Activated effector memory CD4-positive, alpha-beta T cell treated with Interleukin-2 at 50 U/mL for 16 hours (primary cell): ENCODE measurements at regions not wholly inside any gene's neighbourhood (a gene's known extent, or its start where the extent isn't known, plus 50 kb on each side); places are given as distances from the start of the nearest gene placed in this dataset.
"Not testable (repeated sequence)": the region's sequence is repeated elsewhere in the genome, so short reads cannot be mapped to it uniquely, and the experiment has no call there.

Source experiments
- DNase-seq: peaks from one replicate; pipeline ENCODE4 v3.0.0-alpha.2; 2020

DNA sequence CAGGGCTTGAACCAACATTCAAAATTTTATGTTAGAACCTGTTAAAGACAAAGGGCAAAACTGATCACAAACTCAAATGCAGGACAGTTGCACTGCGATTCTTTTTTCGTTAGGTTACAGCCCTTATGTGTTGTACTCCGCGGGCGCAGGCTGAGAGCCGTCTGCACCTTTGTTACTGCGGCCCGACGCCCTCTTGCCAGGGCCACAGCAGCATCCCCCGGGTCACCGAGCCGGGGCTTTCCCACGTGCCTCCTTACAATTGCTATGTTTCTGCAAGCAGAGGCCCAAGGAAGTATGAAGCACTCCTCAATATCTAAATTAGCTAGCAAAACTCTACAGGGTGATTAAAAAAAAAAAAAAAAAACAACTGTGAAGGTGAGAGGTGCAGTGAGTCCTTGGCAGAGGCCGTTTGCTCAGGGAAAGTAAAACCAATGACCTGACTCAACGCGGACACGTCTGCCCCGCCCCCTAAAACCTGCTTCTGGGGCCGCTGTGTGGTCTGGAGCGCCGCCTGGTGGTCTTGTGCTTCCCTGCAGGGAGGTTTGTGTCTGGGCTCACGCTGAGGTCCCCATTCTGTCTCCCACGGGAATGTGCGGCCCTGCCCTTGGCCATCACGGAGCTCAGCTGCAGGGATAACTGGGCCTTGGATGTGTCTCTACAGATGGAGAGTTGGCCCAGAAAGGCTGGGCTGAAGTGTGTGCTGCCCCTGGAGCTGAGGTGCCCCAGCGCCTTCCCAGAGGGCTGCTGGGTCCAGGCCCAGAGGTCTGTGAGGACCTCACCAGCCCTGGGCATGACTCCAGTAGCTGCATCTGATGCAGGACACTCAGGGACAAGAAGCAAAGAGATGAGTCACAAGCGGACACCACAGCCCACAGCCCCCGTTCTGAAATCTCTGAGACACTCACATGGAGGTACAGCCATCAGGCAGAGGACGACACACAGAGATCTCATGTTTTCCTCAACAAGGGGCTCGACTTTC lies 418.5 kb downstream of the TMEM121 start:
- peak; percentile 50 for DNase-seq

DNA sequence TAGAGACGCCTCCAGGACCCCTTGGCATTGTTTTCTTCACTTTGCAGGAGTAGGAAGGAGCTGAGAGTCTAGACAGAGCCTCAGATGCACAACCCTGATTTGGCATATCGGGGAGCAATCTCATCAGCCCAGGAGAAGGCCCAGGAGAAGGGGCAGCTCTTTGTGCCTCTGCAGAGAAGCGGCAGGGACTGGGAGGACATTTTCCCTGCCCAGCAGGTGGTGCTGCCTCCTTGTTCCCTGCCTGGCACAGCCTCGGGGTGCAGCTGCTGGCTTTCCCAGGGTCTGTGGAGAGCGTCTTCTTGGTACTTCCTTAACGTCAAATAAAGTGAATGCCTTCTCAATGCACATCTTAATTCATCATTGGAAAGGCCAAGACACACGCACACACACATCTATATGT lies 419.5 kb downstream of the TMEM121 start:
- DNase-seq = no peak

DNA sequence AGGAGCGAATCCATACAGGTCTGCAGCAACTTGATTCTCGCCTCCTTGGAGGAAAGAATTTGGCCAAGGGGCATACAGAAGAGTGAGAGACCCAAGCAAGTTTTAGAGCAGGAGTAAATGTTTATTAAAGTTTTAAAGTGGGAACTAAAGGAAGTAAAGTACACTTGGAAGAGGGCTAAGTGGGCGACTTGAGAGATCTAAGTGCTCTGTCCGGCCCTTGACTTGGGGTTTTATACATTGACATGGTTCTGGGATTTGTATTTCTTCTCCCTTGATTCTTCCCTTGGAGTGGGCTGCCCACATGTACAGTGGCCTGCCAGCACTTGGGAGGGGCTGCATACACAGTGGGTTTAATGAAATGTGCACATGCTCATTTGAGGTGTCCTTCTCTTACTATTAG lies 421.2 kb downstream of the TMEM121 start:
- DNase-seq = no peak

DNA sequence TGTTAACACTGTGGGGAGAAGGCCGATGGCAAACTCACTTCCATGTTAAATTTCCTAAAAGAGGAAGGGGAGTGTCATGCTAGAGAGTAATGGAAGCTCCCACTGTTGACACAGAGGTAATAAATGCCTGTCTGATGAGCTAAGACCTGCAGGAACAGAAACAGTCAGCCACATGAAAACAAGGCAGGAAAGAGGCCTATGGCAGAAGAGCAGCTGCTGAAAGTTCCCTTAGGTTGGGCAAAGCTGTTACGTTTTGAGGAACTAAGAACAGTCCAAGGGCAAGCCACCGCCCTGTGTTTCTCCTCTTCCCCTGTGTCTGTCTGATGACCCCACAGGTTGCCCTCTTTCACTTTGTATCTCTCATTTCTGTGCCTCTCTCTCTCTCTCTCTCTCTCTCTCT lies 422.6 kb downstream of the TMEM121 start:
- DNase-seq = not testable (repeated sequence)

DNA sequence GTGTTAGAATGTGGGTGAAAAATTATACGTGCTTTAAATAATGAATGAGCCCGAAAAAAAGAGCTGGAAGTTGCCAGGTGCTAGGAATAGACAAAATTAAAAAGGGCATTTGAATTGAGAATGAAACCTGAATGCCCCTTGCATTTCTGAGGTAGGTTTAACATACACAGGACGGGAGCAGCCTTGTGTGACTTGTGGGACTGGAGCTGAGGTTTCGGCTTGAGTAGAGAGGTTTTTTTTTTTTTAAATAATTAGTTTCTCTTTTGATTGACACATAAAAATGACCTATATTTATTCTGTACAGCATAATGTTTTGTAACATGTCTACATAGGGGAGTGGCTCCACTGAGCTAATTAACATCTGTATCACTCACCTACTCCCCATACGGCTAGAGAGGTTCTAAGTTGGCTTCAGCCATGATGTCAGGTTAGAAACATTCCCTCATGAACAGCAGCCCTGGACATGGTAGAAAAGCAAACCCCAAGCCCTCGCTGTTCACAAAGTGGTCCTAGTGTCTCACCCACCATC lies 424.0 kb downstream of the TMEM121 start:
- DNase-seq = not testable (repeated sequence)

DNA sequence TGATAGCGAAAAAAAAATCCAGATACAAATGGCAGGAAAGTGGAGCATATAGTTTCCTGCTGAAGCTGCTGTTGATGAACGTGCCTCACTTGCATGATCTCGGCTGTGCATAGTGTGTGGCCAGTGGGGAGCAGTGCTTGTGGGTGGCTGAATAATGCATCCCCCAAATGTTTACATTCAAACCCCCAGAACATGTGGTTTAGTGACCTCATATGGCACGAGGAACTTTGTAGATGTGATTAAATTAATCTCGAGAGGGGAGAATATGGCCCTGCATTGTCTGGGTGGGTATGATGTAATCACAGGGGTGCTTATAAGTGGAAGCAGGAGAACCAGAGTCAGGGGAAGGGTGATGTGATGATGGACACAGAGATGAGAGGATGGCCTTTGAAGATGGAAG lies 425.0 kb downstream of the TMEM121 start:
- DNase-seq = no peak

DNA sequence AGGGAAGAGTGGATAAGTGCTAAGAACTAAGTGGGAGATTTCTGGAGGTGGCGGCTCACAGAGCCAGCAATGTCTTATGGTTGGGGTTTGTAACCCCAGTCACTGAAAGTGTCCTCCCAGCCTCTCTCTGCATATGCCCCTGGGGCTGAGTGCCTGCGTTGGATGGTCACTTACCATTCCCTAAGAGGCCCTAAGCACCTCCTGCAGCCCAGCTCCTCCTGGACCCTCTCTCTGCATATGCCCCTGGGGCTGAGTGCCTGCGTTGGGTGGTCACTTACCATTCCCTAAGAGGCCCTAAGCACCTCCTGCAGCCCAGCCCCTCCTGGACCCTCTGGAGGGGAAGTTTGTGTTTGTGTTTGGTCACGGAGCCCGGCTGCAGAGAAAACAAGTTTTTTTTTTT lies 425.8 kb downstream of the TMEM121 start:
- DNase-seq = no peak

DNA sequence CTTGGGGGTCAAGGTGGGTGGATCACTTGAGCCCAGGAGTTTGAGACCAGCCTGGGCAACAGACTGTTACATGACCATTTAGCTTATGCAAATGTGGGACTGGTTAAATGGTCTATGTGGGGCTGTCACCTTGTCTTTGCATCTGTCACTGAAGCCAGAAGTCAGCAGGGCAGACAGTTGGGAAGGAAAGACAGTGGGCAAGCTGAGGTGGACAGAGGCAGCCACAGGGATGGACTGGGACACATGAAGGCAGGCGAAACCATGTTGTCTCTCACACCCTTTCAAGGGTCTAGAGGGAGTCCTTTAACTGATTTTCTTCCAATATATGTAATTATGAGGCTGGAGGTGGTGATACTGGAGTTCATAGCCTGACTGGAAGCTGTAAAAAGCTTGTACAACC lies 426.4 kb downstream of the TMEM121 start:
- no peak for DNase-seq

DNA sequence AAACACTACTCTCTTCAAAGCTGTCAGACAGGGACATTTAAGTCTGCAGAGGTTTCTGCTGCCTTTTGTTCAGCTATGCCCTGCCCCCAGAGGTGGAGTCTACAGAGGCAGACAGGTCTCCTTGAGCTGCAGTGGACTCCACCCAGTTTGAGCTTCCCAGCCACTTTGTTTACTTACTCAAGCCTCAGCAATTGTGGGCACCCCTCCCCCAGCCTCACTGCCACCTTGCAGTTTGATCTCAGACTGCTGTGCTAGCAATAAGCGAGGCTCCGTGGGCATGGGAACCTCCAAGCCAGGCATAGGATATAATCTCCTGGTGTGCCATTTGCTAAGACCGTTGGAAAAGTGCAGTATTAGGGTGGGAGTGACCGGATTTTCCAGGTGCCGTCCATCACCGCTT lies 435.2 kb downstream of the TMEM121 start:
- DNase-seq = not testable (repeated sequence)

DNA sequence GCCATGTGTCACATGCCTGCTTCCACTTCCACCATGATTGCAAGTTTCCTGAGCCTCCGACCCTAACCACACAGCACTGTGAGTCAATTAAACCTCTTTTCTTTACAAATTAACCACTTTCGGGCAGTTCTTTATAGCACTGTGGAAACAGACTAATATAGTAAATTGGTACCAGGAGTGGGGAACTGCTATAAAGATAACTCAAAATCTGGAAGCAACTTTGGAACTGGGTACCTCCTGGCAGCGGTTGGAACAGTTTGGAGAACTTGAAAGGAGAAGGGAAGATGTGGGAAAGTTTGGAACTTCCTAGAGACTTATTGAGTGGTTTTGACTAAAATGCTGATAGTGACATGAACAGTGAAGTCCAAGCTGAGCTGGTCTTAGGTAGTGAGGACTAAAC lies 436.1 kb downstream of the TMEM121 start:
- no peak for DNase-seq

DNA sequence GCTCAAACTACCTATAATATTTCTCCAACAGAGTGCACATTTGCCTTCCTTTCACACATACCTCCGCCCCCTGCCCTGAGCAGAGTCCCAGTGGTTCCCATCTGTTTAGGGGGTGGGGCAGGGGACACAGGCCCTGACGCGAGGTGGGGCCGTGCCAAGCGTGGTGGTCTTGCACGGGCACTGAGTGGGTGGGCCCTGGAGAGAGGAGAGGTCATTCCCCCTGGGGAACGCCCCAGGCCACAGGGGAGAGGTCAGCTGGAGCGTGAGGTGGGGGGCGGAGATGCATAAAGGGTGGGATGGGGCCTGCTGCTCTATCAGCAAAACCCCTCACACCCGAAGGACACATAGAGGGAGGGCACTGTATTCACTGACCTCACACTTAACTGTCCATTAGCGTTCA lies 441.9 kb downstream of the TMEM121 start:
- DNase-seq = no peak

DNA sequence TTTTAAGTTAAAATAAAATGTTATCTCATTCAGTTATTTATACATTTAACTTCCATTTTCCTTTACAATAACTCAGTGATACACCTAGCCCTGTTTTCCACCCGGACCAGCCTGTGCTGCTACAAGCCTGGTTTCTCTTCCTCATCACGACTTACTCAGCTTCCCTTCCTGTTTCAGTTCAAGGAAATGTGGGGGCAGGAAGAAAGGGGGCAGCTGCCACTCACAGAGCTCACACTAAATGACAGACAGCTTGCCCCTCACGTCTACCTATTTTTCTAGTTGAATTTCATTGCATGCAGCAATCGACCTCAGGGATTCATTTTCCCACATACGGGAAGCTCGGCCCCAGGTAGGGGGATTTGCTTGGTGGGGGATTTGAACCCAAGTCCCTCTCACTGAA lies 442.6 kb downstream of the TMEM121 start:
- DNase-seq = not testable (repeated sequence)

DNA sequence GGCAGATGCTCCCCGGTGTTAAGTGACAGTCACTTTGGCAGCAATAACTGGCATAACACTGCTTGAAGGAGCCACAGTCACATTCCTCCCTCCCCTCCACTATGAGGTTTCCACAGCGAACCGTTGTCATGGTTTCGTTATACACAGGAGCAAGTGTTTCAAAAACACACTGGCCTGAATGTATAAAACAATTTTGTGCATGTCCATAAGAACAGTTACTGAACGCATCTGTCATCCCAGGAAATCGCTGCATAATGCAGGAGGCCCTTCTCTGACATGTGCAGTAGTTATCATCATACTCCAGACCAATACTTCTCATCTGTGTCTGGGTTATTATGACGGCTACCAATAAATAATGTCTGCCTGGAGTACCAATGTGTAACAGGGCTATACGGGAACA lies 444.4 kb downstream of the TMEM121 start:
- DNase-seq = not testable (repeated sequence)

DNA sequence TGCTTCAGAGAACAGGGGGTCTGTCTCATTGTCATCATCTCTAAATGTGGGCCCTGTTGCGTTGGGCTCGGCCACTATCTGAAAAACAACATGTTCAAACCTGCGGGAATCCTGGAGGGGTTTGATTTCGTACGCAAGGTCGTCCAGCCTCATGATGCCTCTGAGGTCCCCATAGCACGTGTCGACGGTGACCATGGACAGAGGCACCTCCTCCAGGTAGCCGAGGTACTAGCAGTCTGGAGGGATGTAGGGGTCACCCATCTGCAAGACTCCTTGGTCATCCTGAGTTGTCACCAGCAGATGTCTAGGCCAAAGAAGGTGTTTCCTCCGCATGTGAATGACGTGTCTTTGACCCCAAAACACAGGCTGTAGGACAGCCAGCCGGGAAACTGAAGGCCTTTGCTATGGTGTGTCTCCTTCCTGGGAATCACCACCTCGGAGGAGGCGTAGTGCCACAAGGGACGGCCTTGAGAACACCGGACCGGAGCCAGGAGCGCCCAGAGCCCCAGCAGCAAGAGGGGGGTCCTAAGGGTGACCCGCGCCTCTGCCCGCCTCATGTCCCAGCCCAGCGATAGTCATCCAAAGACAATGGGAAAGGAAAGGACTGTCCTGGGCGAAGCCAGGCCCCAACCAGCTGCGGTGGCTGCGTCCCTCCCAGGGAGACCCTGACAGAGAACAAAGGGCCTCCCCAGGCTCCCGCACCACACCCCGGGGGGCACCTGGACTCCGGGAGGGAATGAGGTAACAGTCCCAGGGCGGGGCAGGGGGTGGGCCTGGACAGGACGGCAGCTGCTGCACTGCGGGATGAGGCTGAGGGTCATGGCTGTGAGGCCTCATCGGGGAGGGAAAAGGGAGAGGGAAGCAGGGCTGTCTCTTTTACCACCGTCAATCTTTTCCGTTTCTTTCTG lies 445.5 kb downstream of the TMEM121 start:
- DNase-seq = no peak

DNA sequence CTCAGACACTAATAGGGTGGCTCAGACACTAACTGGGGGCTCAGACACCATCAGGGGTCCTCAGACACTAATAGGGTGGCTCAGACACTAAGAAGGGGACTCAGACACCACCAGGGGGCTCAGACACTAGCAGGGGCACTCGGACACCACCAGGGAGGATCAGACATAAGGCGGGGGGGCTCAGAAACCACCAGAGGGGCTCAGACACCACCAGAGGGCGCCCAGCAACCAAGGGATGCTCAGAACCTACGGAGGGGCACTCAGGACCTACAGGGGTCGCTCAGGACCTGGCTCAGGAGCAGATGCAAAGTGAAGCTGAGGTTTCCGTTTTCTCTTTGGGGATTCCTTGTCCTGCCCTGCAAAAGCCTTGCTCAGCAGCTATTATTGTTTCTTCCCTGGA lies 448.5 kb downstream of the TMEM121 start:
- DNase-seq = peak; percentile 33

DNA sequence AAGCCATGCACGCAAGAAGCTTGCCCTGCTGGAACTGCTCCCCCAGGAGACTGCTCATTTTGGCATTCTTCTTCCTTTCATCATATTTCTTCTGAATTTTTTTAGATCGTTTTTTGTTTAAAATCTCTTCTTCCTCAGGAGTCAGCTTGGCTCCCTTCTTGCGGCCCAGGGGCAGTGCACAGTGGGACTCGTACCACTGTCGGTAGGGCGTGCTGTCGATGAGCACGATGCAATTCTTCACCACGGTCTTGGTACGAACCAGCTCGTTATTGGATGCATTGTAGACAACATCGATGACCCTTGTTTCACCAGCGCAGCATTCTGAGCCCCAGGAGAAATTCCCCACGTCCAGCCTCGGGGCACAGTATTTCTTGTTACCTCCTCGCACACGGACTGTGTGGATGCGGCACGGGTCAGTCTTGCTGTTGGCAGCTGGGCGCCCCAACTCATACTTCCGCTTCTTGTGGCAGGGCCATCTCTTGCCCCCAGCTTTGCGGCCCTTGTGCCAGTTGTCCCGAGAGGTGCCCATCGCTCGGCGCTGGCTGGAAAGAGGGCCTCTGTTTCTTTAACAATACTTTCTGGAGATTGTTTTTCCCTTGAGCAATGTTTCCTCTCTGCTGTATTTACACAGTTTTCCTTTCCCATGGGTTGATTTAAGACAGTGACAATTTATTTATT lies 452.4 kb downstream of the TMEM121 start:
- DNase-seq = no peak

DNA sequence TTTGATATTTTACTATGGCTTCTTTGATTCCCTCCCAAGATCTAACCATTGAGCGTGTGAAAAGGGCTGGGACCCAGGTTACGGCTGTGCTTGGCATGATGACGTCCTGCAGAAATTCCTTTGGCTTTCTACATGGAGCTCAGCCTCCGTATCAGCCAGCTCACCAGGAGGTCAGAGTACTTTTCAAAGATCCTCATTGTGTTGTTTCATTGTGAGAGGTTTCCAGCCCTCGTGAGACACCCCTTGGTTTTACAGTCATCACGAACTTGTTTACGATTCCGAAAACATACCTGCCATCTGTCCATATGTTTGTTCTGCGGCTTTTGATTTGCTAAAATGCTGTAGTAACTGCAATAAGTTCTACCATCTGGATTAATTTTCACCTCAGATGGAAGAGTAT lies 453.1 kb downstream of the TMEM121 start:
- no peak for DNase-seq

DNA sequence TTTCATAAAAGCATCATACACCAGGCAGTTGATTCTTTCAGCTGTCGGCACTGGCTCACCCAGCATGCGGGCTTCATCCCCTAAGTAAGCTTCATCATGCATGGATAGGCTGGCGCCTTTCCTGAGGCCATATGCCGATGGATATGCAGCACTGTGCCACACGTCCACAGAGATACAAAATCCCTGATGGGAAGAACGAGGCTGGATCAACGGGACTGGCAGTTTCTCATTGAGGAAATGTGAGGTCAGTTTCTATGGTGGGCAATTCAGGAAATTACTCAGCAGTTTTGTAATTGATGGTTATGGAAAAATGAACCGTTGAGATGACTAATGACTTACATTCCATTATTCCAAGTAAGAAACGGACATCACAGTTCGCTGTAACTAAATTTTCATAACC lies 453.8 kb downstream of the TMEM121 start:
- no peak for DNase-seq

DNA sequence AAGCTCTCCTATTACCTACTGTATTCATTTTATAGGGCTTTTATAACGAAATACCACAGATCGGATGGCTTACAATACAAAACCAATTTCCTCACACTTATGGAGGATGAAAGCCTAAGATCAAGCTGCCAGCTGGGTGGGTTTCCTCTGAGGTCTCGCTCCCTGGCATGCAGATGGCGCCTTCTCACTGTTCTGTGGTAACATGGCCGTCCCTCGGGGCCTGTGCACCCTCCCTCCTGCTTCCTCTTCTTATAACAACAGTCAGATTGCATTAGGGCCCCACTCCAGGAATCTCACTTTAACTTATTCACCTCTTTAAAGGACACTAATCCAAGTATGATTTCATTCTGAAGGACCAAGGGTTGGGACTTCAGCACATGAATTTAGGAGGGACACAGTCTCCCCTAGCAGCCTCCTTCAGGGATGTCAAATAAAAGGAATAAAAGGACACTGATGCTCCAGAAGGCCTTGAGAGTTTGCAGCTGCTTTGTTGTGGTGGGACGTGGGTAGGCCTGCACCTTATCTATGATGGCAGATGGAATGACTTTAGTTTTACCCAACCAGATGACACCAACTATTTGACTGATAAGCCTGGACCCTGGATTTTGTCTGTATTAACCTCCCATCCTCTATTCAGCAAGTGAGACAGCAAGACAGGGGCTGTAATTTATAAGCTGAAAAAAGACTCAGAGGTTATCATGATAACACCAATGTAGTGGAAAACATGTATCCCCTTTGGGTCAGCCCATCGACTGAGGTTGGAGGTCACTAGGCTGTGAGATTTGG lies 455.3 kb downstream of the TMEM121 start:
- peak; percentile 54 for DNase-seq

DNA sequence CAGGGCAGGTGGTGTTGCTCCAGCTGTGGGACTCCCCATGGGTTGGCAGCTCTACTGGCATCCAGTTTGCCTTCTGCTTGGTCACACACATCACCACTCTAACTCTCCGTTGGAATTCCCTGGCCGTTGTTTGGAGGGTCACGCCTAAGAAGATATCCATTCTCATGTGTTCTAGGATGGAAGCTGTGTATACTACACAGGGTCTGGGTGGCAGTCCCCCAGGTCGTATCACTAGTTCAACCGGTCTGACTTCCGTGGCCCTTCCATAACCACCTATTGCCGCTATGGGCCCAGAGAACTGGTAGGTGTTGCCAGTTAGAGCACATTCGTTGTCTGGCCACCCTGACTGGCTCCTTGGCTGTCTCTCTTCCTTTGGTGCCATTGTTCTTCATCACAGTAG lies 456.3 kb downstream of the TMEM121 start:
- DNase-seq = no peak

DNA sequence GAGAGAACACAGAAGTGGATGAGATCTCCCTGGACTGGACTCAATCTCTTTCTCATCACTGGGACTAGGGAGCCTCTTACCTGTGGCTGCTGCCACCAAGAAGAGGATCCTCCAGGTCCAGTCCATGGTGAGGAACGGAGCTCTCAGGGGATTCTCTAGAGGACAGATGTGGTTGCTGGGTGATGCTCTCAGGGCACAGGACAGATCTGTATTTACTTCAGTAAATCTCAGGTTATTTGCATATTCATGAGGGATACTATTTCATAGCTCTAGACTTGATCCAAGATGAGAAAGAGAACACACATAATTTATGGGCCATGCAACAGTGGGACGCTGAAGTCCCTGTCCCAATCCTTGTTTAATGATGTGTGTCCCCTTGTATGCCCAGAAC lies 460.5 kb downstream of the TMEM121 start:
- no peak for DNase-seq

DNA sequence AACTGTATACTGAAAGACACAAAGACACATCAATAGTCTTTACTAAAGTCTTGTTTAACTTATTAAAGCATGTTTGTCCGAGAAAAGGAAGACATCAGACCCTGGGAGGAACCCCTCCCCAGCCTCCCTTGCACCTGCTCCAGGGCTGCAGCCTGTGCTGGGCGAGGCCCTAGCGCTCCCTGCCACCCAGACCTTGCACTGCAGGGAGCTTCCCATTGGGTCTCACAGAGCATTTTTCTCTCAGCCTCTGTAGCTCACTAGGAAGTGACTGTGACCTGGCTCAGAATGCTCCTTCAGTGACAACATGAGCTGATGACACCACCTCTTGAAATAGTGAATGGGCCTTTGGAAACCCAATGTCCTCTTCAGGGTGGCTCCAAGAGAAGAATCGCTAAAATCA lies 461.2 kb downstream of the TMEM121 start:
- no peak for DNase-seq
